GM19467 (cell line): ENCODE measurements at regions not wholly inside any gene's neighbourhood (a gene's known extent, or its start where the extent isn't known, plus 50 kb on each side); places are given as distances from the start of the nearest gene placed in this dataset.

Experiments used
- ATAC-seq: cut with Tn5 transposase; IDR thresholded peaks from one replicate; pipeline ENCODE4 v1.9.1; 2021; ENCODE audit warnings: mild to moderate bottlenecking, moderate library complexity; ENCODE audit not compliant: unreplicated experiment

DNA sequence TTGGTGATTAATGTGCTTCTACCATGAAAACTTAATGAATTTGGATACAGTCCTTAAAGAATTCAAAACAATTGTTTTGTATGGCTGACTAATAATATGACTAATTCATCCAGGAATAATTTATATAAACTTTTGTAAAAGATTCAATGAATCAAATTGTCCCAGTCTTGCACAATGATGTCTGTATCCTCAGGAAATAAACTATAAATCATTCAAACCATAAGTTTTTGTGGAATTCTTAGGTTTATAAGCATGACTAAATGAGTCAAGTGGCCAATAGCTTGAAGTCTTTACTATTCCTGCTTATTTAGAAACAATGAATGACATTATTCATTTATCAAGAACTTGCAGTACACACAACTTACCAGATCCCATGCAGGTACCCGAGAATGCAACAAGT is 935.0 kb upstream of the INTU start:
- ATAC-seq = no peak

- ATAC-seq = no peak
Measured at GRCh38 chr4:126698224-126698623, 934.5 kb upstream of the INTU start.

GRCh38 chr4:126701756-126702155 is 931.0 kb upstream of the INTU start:
- no peak for ATAC-seq

GRCh38 chr4:126702747-126703146 is 930.0 kb upstream of the INTU start:
- no peak for ATAC-seq

- no peak for ATAC-seq
Measured at GRCh38 chr4:126705266-126705665, 927.5 kb upstream of the INTU start.

DNA sequence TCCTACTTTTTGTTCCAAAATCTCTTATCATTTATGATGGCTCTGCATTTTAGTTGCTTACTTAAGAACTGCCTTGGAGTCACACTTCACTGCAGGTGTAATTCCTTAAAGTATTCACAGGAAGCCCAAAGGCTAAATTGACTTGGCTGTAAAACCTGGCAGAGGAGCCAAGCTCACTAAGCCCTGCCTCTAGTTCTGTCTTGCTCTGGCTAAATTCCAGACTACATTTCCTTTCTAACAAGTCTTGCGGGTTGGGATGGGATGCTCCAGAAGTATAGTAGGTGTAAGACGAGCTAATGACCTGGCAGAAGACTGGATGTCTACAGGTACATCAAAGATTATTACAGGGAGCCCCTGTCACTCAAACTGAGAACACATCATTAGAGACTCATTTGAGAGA is 924.0 kb upstream of the INTU start:
- no peak for ATAC-seq

GRCh38 chr4:126710935-126711334 is 921.8 kb upstream of the INTU start:
- ATAC-seq = no peak

- ATAC-seq = no peak
Measured at GRCh38 chr4:126715067-126715466, 917.7 kb upstream of the INTU start.

GRCh38 chr4:126715681-126716080 is 917.1 kb upstream of the INTU start:
- ATAC-seq = no peak

GRCh38 chr4:126718136-126718535 is 914.6 kb upstream of the INTU start:
- ATAC-seq = no peak

- no peak for ATAC-seq
Measured at GRCh38 chr4:126719852-126720251, 912.9 kb upstream of the INTU start.

- no peak for ATAC-seq
Measured at GRCh38 chr4:126725906-126726305, 906.9 kb upstream of the INTU start.

- ATAC-seq = no peak
Measured at GRCh38 chr4:126727461-126727860, 905.3 kb upstream of the INTU start.

- ATAC-seq = no peak
Measured at GRCh38 chr4:126731062-126731461, 901.7 kb upstream of the INTU start.

- no peak for ATAC-seq
Measured at GRCh38 chr4:126733301-126733700, 899.5 kb upstream of the INTU start.

DNA sequence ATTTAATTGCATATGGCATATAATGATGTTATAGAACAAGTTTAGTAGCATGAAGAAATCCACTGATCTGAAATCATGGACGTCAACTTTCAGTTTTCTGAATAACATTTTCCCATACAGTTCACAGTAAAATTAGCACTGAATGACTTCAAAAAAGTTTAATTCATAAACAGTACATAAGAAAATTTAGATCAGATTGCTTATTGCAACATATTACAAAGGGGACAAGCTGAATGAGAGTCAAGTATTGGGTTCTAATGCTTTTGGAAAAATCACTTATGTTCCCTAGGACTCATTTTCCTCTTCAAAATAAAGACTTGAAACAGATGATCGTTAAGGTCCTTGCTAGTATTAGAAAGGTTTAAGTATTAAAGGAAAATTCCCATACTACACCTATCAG is 898.3 kb upstream of the INTU start:
- ATAC-seq = no peak

DNA sequence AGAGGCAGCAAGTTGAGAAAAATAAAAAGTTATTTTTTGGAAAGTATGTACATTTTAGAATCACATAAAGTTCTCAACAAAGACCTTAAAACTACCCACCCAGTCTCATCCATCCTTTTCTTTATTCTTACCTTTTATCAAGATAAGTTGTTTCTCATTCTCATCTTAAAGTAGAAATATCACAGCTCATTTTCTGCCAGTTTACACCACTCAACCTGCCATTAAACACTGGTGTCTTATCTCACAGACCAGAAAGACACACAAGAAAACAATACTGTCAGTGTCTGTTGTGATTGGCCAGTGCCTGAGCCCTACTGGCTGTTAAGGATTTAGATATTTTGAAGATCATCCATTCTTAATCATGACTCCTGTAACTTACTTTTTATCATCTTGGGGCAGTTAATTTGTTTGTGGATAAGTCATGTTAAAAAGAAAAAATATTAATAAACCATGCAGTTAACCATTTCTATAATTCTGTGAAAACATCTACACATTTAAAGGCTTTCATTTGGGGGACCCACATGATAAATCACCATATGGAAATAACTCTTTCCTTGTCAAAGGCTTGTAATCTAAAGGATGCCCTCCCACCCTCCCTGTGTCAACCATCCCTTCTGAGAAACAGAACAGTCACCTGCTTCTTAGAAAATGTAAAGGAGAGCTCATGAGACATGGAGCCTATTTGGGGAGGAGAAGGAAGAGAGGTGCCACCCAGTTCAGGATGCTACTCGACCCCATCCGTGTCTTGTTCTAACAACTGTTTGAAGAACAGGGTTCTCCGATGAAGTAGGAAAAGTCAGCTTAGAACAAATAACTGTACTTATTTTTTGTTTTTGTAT is 897.2 kb upstream of the INTU start:
- ATAC-seq = no peak

GRCh38 chr4:126736133-126736518 is 896.6 kb upstream of the INTU start:
- no peak for ATAC-seq

DNA sequence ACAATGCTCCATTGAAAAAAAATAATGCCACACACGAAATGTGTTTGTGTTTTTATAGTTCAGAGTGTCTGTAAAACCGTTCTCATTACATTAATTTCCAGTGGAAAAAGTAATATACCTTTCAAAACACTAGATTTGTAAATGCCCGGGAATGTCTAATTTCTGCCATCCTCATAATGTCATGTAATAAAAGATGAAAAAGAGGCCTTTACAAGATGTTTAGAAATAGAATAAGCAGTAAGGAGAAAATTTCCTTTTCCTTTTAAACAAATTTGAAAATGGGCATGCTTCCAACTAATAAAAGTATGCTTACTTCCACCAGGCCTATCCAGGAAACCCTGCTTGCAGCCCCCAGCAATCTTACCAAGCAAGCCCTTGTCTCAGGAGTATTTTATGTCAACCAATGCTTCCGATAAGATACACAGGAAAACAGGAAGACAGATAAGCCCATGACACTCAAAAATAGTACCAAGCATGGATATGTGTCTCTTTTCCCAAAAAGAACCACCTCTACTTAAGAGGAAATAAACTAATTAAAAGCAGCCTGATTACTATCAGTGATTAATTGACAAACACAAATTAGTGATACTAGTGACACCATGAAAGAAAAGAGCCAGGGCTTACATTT is 894.7 kb upstream of the INTU start:
- no peak for ATAC-seq

DNA sequence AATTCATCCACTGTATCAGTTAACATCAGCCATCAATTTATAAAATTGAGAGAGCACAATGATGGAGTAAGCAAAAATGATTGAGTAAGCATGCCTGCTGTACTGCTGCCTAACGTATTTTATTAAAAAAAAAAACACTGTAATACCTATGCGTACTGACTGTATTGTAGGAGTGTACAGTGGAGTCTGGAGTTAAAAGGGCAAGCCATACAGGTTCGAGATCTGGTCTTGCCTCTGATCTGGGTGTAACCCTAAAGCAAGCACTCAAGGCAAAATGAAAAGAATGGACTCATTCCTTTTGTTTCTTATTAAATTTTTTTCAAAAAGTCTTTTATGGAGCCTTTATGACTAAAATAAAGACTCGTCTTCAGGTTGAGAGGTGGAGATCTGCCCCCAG is 894.2 kb upstream of the INTU start:
- ATAC-seq = no peak

DNA sequence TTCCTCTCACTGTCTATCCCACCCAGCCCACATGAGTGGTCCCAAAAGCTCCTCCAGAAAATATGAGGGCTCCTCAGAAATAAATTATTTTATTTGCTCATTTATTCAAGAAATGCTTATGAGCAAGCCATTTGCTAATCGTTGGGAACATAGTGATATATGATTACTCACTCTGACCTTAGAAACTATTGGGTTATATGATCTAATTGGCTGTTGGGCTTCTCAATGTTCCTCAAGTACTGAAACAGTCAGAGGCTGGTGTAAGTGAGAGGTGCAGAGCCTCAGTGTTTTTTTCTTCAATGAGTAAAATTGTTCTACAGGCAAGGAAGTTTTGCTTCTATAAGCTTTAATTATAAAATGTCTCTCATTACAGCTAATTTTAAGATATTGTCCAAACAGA is 893.8 kb upstream of the INTU start:
- ATAC-seq = no peak

- ATAC-seq = no peak
Measured at GRCh38 chr4:126740687-126741086, 892.1 kb upstream of the INTU start.

GRCh38 chr4:126742048-126742447 is 890.7 kb upstream of the INTU start:
- no peak for ATAC-seq
